ENCODE measurements at regions not wholly inside any gene's neighbourhood (a gene's known extent, or its start where the extent isn't known, plus 50 kb on each side); places are given as distances from the start of the nearest gene placed in this dataset.

DNA sequence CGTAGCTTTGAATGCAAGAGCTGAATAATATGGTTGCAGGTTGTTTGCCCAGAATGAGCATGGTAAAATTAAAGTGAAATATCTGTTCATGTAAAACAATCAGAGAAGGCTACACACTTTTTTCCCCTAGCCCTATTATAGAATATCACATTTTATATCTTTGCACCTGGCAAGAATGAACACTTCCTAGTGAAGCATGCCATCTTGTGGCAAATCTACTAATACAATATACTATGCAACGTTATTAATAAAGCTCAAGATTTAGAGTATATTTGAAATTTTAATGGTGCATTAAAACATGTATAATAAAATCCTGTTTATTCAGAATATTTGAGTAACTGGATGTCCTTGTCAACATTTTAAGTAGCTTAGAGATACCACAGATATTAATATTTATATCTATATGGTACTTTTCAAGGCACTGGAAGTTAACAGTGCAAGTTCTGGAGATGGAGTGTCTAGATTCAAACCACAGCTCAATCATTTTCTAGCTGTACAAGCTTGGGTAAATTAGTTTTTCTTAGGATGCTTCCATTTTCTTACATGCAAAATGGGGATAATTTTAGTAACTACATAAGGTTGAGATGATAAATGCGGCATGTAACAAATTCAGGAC, 643.1 kb upstream of the SEMA3D start:
- H3K36me3 ChIP-seq = no peaks in the 10 kb centered on the region
- H3K4me1 ChIP-seq (ENCODE audit: control insufficient read depth in 1 of 2, insufficient read depth in 1 of 2, low read depth in 1 of 2, low read length in 1 of 2) = no peaks in the 10 kb centered on the region
- H3K27ac ChIP-seq = no peak overlapping the region
- TF ChIP-seq CTCF (IDR thresholded peaks at IDR 0.05) = no peak
- H3K27me3 ChIP-seq = no peaks in the 10 kb centered on the region
- H3K9me3 ChIP-seq = no peaks in the 10 kb centered on the region
- no peak overlapping the region for H3K4me3 ChIP-seq (ENCODE audit: low read depth in 1 of 2, low read length in 1 of 2)

- no peaks in the 10 kb centered on the region for H3K36me3 ChIP-seq
- H3K4me3 ChIP-seq (ENCODE audit: low read depth in 1 of 2, low read length in 1 of 2) = no peak overlapping the region
- H3K27ac ChIP-seq = no peak overlapping the region
- no peak for TF ChIP-seq CTCF (IDR thresholded peaks at IDR 0.05)
- no peaks in the 10 kb centered on the region for H3K27me3 ChIP-seq
- H3K9me3 ChIP-seq = no peaks in the 10 kb centered on the region
- no peaks in the 10 kb centered on the region for H3K4me1 ChIP-seq (ENCODE audit: control insufficient read depth in 1 of 2, insufficient read depth in 1 of 2, low read depth in 1 of 2, low read length in 1 of 2)
Measured at GRCh38 chr7:85829176-85829575, 642.3 kb upstream of the SEMA3D start.

GRCh38 chr7:85828614-85829013, 641.8 kb upstream of the SEMA3D start:
- no peaks in the 10 kb centered on the region for H3K4me1 ChIP-seq (ENCODE audit: control insufficient read depth in 1 of 2, insufficient read depth in 1 of 2, low read depth in 1 of 2, low read length in 1 of 2)
- H3K36me3 ChIP-seq = no peaks in the 10 kb centered on the region
- H3K27ac ChIP-seq = no peak overlapping the region
- no peaks in the 10 kb centered on the region for H3K27me3 ChIP-seq
- H3K4me3 ChIP-seq (ENCODE audit: low read depth in 1 of 2, low read length in 1 of 2) = no peak overlapping the region
- H3K9me3 ChIP-seq = no peaks in the 10 kb centered on the region
- no peak for TF ChIP-seq CTCF (IDR thresholded peaks at IDR 0.05)

DNA sequence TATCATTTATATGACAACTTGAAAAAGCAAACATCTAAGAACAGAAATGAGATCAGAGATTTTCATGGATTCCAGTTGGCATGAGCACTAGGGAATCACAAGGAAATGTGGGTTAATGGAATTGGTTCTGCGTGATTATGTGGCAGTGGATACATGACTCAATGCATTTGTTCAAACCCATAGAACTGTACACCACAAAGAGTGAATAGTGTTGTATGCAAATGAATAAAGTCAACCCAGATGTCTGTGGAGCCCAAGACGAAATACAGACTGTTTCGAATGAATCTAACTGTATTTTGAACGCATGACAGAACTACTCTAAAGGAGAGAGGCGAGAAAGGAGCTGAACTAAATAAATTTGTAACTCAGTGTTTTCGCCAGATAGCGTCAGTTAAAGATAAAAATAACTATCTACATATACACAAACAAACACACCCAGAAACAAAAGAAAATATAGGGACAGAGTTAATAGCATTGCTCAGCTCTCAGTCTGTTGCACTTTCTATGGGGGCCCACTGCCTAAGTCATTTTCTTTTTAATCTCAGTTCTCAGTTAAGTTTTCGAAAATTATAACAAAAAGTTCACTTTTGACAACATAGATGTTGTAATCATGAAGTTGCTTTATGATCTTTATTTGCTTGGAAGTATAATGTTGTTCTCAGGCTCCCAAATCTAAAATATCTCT, 636.7 kb upstream of the SEMA3D start:
- H3K4me3 ChIP-seq (ENCODE audit: low read depth in 1 of 2, low read length in 1 of 2) = no peak overlapping the region
- no peaks in the 10 kb centered on the region for H3K9me3 ChIP-seq
- H3K36me3 ChIP-seq = no peaks in the 10 kb centered on the region
- no peaks in the 10 kb centered on the region for H3K27me3 ChIP-seq
- H3K27ac ChIP-seq = no peak overlapping the region
- no peaks in the 10 kb centered on the region for H3K4me1 ChIP-seq (ENCODE audit: control insufficient read depth in 1 of 2, insufficient read depth in 1 of 2, low read depth in 1 of 2, low read length in 1 of 2)
- TF ChIP-seq CTCF (IDR thresholded peaks at IDR 0.05) = no peak

- Histone ChIP-seq H3K4me3 (ENCODE audit: low read depth in 1 of 2, low read length in 1 of 2) (no peak overlapping the region), H3K27me3 (no peaks in the 10 kb centered on the region), H3K27ac (no peak overlapping the region), H3K36me3 (no peaks in the 10 kb centered on the region), H3K4me1 (ENCODE audit: control insufficient read depth in 1 of 2, insufficient read depth in 1 of 2, low read depth in 1 of 2, low read length in 1 of 2) (no peaks in the 10 kb centered on the region), H3K9me3 (no peaks in the 10 kb centered on the region)
- no peak for TF ChIP-seq CTCF (IDR thresholded peaks at IDR 0.05)
Measured at GRCh38 chr7:85821926-85822325, 635.1 kb upstream of the SEMA3D start.

Data from neutrophil (primary cell).